ENCODE measurements at regions not wholly inside any gene's neighbourhood (a gene's known extent, or its start where the extent isn't known, plus 50 kb on each side); places are given as distances from the start of the nearest gene placed in this dataset.

DNA sequence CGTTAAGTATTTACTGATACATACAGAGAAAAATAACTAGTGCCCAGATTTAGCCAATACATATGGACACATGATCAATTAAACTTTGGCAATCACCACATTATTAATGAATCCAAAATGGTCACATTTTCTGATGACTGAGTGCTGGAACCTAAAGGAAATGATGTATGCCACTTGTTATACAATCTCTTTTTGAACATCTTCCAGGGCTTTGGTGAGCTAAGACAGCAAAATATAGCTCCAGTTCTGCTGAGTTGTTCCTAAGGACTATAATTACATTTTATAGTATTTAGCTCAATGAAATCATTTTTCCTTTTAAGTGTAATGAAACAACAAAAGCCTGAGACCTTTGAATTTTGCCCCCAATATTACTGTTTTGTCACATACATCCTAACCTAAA lies 329.1 kb upstream of the ATP2B1 start:
- Histone ChIP-seq H3K27ac (ENCODE audit: low read depth, low read length) (no peak overlapping the region), H3K79me2 (ENCODE audit: insufficient read depth, low read length) (no peaks in the 10 kb centered on the region), H3K4me3 (ENCODE audit: insufficient read depth, low read depth, low read length) (no peak overlapping the region), H4K20me1 (ENCODE audit: insufficient read depth, low read length) (no peaks in the 10 kb centered on the region), H3K4me2 (ENCODE audit: low read length) (no peak overlapping the region), H3K9ac (ENCODE audit: low read length) (no peak overlapping the region), H2AFZ (ENCODE audit: low read depth, low read length) (no peak overlapping the region), H3K9me3 (ENCODE audit: insufficient read depth, low read depth, low read length) (peaks cover 5% of the 10 kb centered on the region), H3K27me3 (ENCODE audit: insufficient read depth, low read length) (no peaks in the 10 kb centered on the region), H3K36me3 (ENCODE audit: insufficient read depth, low read length) (no peaks in the 10 kb centered on the region), H3K4me1 (ENCODE audit: insufficient read depth, low read length) (no peaks in the 10 kb centered on the region)
- H3K9me3 Mint-ChIP-seq (ENCODE audit: unreplicated experiment), result peaks cover 8% of the 10 kb centered on the region
- no peak for TF ChIP-seq EZH2 (IDR thresholded peaks at IDR 0.05; ENCODE audit: insufficient read depth, low read length)
- TF ChIP-seq, protein P1, sequence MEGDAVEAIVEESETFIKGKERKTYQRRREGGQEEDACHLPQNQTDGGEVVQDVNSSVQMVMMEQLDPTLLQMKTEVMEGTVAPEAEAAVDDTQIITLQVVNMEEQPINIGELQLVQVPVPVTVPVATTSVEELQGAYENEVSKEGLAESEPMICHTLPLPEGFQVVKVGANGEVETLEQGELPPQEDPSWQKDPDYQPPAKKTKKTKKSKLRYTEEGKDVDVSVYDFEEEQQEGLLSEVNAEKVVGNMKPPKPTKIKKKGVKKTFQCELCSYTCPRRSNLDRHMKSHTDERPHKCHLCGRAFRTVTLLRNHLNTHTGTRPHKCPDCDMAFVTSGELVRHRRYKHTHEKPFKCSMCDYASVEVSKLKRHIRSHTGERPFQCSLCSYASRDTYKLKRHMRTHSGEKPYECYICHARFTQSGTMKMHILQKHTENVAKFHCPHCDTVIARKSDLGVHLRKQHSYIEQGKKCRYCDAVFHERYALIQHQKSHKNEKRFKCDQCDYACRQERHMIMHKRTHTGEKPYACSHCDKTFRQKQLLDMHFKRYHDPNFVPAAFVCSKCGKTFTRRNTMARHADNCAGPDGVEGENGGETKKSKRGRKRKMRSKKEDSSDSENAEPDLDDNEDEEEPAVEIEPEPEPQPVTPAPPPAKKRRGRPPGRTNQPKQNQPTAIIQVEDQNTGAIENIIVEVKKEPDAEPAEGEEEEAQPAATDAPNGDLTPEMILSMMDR (IDR thresholded peaks at IDR 0.05; ENCODE audit: insufficient read depth, low read depth, low read length), result no peak
- FAIRE-seq (no peak), DNase-seq (ENCODE audit: low read depth) (no peak)
- H3K4me1 Mint-ChIP-seq (ENCODE audit: low read depth, unreplicated experiment), result peaks cover 9% of the 10 kb centered on the region
- no peak overlapping the region for H3K4me3 Mint-ChIP-seq (ENCODE audit: unreplicated experiment)
- no peaks in the 10 kb centered on the region for H3K27me3 Mint-ChIP-seq (ENCODE audit: low read depth, unreplicated experiment)
- no peaks in the 10 kb centered on the region for H3K36me3 Mint-ChIP-seq (ENCODE audit: low read depth, unreplicated experiment)
- no peak overlapping the region for H3K27ac Mint-ChIP-seq (ENCODE audit: unreplicated experiment)

DNA sequence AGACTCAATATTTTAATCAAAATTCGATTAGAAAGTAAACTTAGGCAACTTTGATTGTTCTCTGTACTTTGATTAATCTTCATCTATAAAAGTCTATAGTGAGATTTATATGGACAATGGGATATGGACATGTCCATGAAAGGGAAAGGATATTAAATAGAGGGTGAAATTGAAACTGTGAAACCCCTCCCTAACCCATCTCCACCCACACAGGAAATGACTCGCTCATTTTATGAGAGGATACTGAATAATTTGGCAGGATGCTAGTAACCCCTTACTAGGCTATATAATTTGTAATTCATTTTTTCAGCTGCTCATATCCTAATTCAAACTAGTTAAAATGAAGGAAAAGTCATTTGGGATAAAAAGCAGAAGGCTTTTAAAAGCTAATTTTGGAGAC lies 328.0 kb upstream of the ATP2B1 start:
- Mint-ChIP-seq H3K9me3 (ENCODE audit: unreplicated experiment) (peaks cover 8% of the 10 kb centered on the region), H3K27ac (ENCODE audit: unreplicated experiment) (no peak overlapping the region), H3K36me3 (ENCODE audit: low read depth, unreplicated experiment) (no peaks in the 10 kb centered on the region), H3K27me3 (ENCODE audit: low read depth, unreplicated experiment) (no peaks in the 10 kb centered on the region), H3K4me1 (ENCODE audit: low read depth, unreplicated experiment) (peaks cover 6% of the 10 kb centered on the region), H3K4me3 (ENCODE audit: unreplicated experiment) (no peak overlapping the region)
- Histone ChIP-seq H4K20me1 (ENCODE audit: insufficient read depth, low read length) (no peaks in the 10 kb centered on the region), H3K4me3 (ENCODE audit: insufficient read depth, low read depth, low read length) (no peak overlapping the region), H3K9me3 (ENCODE audit: insufficient read depth, low read depth, low read length) (peaks cover 5% of the 10 kb centered on the region), H3K27ac (ENCODE audit: low read depth, low read length) (no peak overlapping the region), H3K36me3 (ENCODE audit: insufficient read depth, low read length) (no peaks in the 10 kb centered on the region), H3K27me3 (ENCODE audit: insufficient read depth, low read length) (no peaks in the 10 kb centered on the region), H3K4me2 (ENCODE audit: low read length) (peak overlapping the region; percentile 28), H3K79me2 (ENCODE audit: insufficient read depth, low read length) (no peaks in the 10 kb centered on the region), H3K4me1 (ENCODE audit: insufficient read depth, low read length) (no peaks in the 10 kb centered on the region), H2AFZ (ENCODE audit: low read depth, low read length) (no peak overlapping the region), H3K9ac (ENCODE audit: low read length) (no peak overlapping the region)
- FAIRE-seq, result peak; percentile 58
- DNase-seq (ENCODE audit: low read depth), result peak; percentile 42
- TF ChIP-seq, protein P1 (IDR thresholded peaks at IDR 0.05; ENCODE audit: insufficient read depth, low read depth, low read length), result no peak
- no peak for TF ChIP-seq EZH2 (IDR thresholded peaks at IDR 0.05; ENCODE audit: insufficient read depth, low read length)

DNA sequence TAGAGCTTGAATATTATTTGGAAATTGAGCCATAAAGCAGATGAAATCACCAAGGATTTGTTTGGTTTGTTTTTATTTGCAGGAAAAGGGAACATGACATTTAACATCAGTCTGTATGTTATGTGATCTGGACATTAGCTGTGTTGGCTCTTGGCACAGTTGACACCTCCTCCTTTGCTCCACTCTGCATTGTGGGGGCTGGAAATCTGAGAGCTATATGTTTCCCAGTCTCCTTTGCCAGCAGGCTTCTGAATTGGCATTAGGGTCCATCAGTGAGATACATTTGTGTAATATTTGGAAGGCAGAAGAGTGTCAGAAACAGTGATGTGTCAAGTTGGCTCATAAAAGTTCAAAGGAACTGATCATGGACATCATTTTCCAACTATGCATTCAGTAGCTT lies 322.1 kb upstream of the ATP2B1 start:
- peaks cover 6% of the 10 kb centered on the region for H3K4me1 ChIP-seq (ENCODE audit: insufficient read depth, low read length)
- no peaks in the 10 kb centered on the region for H3K9me3 ChIP-seq (ENCODE audit: insufficient read depth, low read depth, low read length)
- H3K4me3 Mint-ChIP-seq (ENCODE audit: unreplicated experiment), result no peak overlapping the region
- no peak for DNase-seq (ENCODE audit: low read depth)
- no peak overlapping the region for H2AFZ ChIP-seq (ENCODE audit: low read depth, low read length)
- peaks cover 8% of the 10 kb centered on the region for H3K4me1 Mint-ChIP-seq (ENCODE audit: low read depth, unreplicated experiment)
- H3K9ac ChIP-seq (ENCODE audit: low read length), result no peak overlapping the region
- H3K4me3 ChIP-seq (ENCODE audit: insufficient read depth, low read depth, low read length), result no peak overlapping the region
- H3K9me3 Mint-ChIP-seq (ENCODE audit: unreplicated experiment), result peaks cover under 1% of the 10 kb centered on the region
- no peak overlapping the region for H3K27ac Mint-ChIP-seq (ENCODE audit: unreplicated experiment)
- H3K4me2 ChIP-seq (ENCODE audit: low read length), result no peak overlapping the region
- TF ChIP-seq EZH2 (IDR thresholded peaks at IDR 0.05; ENCODE audit: insufficient read depth, low read length), result no peak
- TF ChIP-seq, protein P1 (IDR thresholded peaks at IDR 0.05; ENCODE audit: insufficient read depth, low read depth, low read length), result no peak
- H3K36me3 ChIP-seq (ENCODE audit: insufficient read depth, low read length), result no peaks in the 10 kb centered on the region
- H3K27ac ChIP-seq (ENCODE audit: low read depth, low read length), result no peak overlapping the region
- no peaks in the 10 kb centered on the region for H3K27me3 Mint-ChIP-seq (ENCODE audit: low read depth, unreplicated experiment)
- H4K20me1 ChIP-seq (ENCODE audit: insufficient read depth, low read length), result no peaks in the 10 kb centered on the region
- no peaks in the 10 kb centered on the region for H3K79me2 ChIP-seq (ENCODE audit: insufficient read depth, low read length)
- no peaks in the 10 kb centered on the region for H3K36me3 Mint-ChIP-seq (ENCODE audit: low read depth, unreplicated experiment)
- H3K27me3 ChIP-seq (ENCODE audit: insufficient read depth, low read length), result no peaks in the 10 kb centered on the region
- no peak for FAIRE-seq
